K562 (cell line): ENCODE measurements at regions not wholly inside any gene's neighbourhood (a gene's known extent, or its start where the extent isn't known, plus 50 kb on each side); places are given as distances from the start of the nearest gene placed in this dataset.

Experiments used
- CBFB ChIP-seq: sonication (generic); formaldehyde crosslinking; IDR thresholded peaks from 2 replicates; pipeline ENCODE4 v1.4.0; 2020; ENCODE audit warnings: mild to moderate bottlenecking, missing genetic modification reagents
- CEBPB ChIP-seq: fragments of 450-650 bp; IDR thresholded peaks from 2 replicates; pipeline ENCODE4 v1.6.1; 2016; ENCODE audit warnings: missing genetic modification characterization, missing compliant biosample characterization
- CTCF ChIP-seq, 3 experiments: IDR thresholded peaks in 2 of 3; conservative IDR thresholded peaks in 1 of 3; 2 replicates each; pipeline ENCODE4 v1.5.1; 2011 to 2012; ENCODE audit warnings: low read length in 3 of 3, mild to moderate bottlenecking in 3 of 3, control low read depth in 2 of 3, improper control_type of control experiment in 1 of 3, inconsistent platforms in 1 of 3, low read depth in 1 of 3, mixed read lengths in 1 of 3, moderate library complexity in 1 of 3; ENCODE audit not compliant: insufficient read depth in 2 of 3
- HMBOX1 ChIP-seq: sonication (generic); IDR thresholded peaks from 2 replicates; pipeline ENCODE4 v1.6.1; 2016
- NCOR1 ChIP-seq: fragments of 450-650 bp; IDR thresholded peaks from 2 replicates; pipeline ENCODE4 v1.6.1; 2016; ENCODE audit warnings: mild to moderate bottlenecking, moderate library complexity
- POLR2A ChIP-seq: fragments of 450-650 bp; conservative IDR thresholded peaks from 2 replicates; pipeline ENCODE4 v1.6.1; 2016
- POLR2AphosphoS5 ChIP-seq: IDR thresholded peaks from 2 replicates; pipeline ENCODE4 v1.6.1; 2011; ENCODE audit warnings: mild to moderate bottlenecking, low read depth, low read length, moderate library complexity; ENCODE audit not compliant: control insufficient read depth, insufficient read depth
- RAD21 ChIP-seq, 2 experiments: fragments of 250-450 bp in 1 of 2; fragments of 450-650 bp in 1 of 2; sonication (Bioruptor Pico) in 1 of 2; formaldehyde crosslinking in 1 of 2; IDR thresholded peaks in 1 of 2; conservative IDR thresholded peaks in 1 of 2; 2 replicates each; pipeline versions ENCODE4 v1.4.0 to v1.8.0; 2020 to 2022; ENCODE audit warnings: mild to moderate bottlenecking in 2 of 2, moderate library complexity in 1 of 2
- SIN3B ChIP-seq: fragments of 450-650 bp; IDR thresholded peaks from 2 replicates; pipeline ENCODE4 v1.6.1; 2017; ENCODE audit warnings: low read depth, mild to moderate bottlenecking, moderate library complexity
- TBL1XR1 ChIP-seq, 2 experiments: IDR thresholded peaks; 2 replicates each; pipeline ENCODE4 v1.6.1; 2012; ENCODE audit warnings: improper control_type of control experiment in 2 of 2, low read length in 2 of 2, mild to moderate bottlenecking in 1 of 2
- ZNF232 ChIP-seq: sonication (generic); formaldehyde crosslinking; IDR thresholded peaks from 2 replicates; pipeline ENCODE4 v1.8.0; 2022; ENCODE audit warnings: mild to moderate bottlenecking, missing genetic modification reagents

GRCh38 chr3:115351193-115351592 lies 204.1 kb upstream of the ZBTB20 start:
- TF ChIP-seq CTCF (IDR thresholded peaks at IDR 0.05 in 2 of 3, conservative IDR thresholded peaks at IDR 0.05 in 1 of 3; ENCODE audit: insufficient read depth in 2 of 3, low read depth in 1 of 3, low read length in 3 of 3), result no peak
- no peak for TF ChIP-seq SIN3B
- no peak for TF ChIP-seq CBFB (CRISPR knock-in tag)
- no peak for TF ChIP-seq NCOR1
- no peak for TF ChIP-seq POLR2A
- no peak for TF ChIP-seq HMBOX1
- TF ChIP-seq ZNF232 (CRISPR knock-in tag), result no peak
- TF ChIP-seq TBL1XR1 (IDR thresholded peaks at IDR 0.05; ENCODE audit: low read length in 2 of 2), result no peak
- no peak for TF ChIP-seq CEBPB (tag)
- no peak for TF ChIP-seq POLR2AphosphoS5
- TF ChIP-seq RAD21 (CRISPR knock-in tag; conservative IDR thresholded peaks at IDR 0.05 in 1 of 2, IDR thresholded peaks at IDR 0.05 in 1 of 2), result no peak
